GM21529 (cell line): ENCODE measurements at regions not wholly inside any gene's neighbourhood (a gene's known extent, or its start where the extent isn't known, plus 50 kb on each side); places are given as distances from the start of the nearest gene placed in this dataset.
"Not testable (repeated sequence)": the region's sequence is repeated elsewhere in the genome, so short reads cannot be mapped to it uniquely, and the experiment has no call there.

Experiments used
- ATAC-seq: cut with Tn5 transposase; IDR thresholded peaks from one replicate; pipeline ENCODE4 v1.9.1; 2021; ENCODE audit not compliant: unreplicated experiment

GRCh38 chr2:192675681-192676080, 480.9 kb upstream of the TMEFF2 start:
- no peak for ATAC-seq

GRCh38 chr2:192669505-192670091, 474.9 kb upstream of the TMEFF2 start:
- ATAC-seq, result no peak

- ATAC-seq, result not testable (repeated sequence)
Observed at GRCh38 chr2:192660555-192660954, 465.8 kb upstream of the TMEFF2 start.

- no peak for ATAC-seq
Observed at GRCh38 chr2:192657362-192657761, 462.6 kb upstream of the TMEFF2 start.

- no peak for ATAC-seq
Observed at GRCh38 chr2:192655916-192656315, 461.2 kb upstream of the TMEFF2 start.

- no peak for ATAC-seq
Observed at GRCh38 chr2:192645811-192646598, 451.3 kb upstream of the TMEFF2 start.

GRCh38 chr2:192634557-192634956, 439.8 kb upstream of the TMEFF2 start:
- no peak for ATAC-seq

GRCh38 chr2:192628017-192628416, 433.3 kb upstream of the TMEFF2 start:
- no peak for ATAC-seq

- no peak for ATAC-seq
Observed at GRCh38 chr2:192615105-192615504, 420.4 kb upstream of the TMEFF2 start.

GRCh38 chr2:192604295-192604694, 409.6 kb upstream of the TMEFF2 start:
- ATAC-seq, result no peak

- ATAC-seq, result not testable (repeated sequence)
Observed at GRCh38 chr2:192598649-192599048, 403.9 kb upstream of the TMEFF2 start.

GRCh38 chr2:192593561-192593960, 398.8 kb upstream of the TMEFF2 start:
- no peak for ATAC-seq

GRCh38 chr2:192591617-192592016, 396.9 kb upstream of the TMEFF2 start:
- no peak for ATAC-seq

- ATAC-seq, result no peak
Observed at GRCh38 chr2:192585418-192585817, 390.7 kb upstream of the TMEFF2 start.

GRCh38 chr2:192584976-192585375, 390.2 kb upstream of the TMEFF2 start:
- ATAC-seq, result no peak

- ATAC-seq, result no peak
Observed at GRCh38 chr2:192579965-192580700, 385.4 kb upstream of the TMEFF2 start.

GRCh38 chr2:192578780-192579179, 384.0 kb upstream of the TMEFF2 start:
- ATAC-seq, result no peak

GRCh38 chr2:192577706-192578105, 383.0 kb upstream of the TMEFF2 start:
- ATAC-seq, result no peak

GRCh38 chr2:192574552-192574951, 379.8 kb upstream of the TMEFF2 start:
- no peak for ATAC-seq

- ATAC-seq, result no peak
Observed at GRCh38 chr2:192571636-192572035, 376.9 kb upstream of the TMEFF2 start.

GRCh38 chr2:192570788-192571187, 376.1 kb upstream of the TMEFF2 start:
- no peak for ATAC-seq

- no peak for ATAC-seq
Observed at GRCh38 chr2:192566863-192567262, 372.1 kb upstream of the TMEFF2 start.
